ENCODE measurements at regions not wholly inside any gene's neighbourhood (a gene's known extent, or its start where the extent isn't known, plus 50 kb on each side); places are given as distances from the start of the nearest gene placed in this dataset.

- TF ChIP-seq GATA3 (IDR thresholded peaks at IDR 0.05; ENCODE audit: low read depth, low read length) (no peak), GATA2 (IDR thresholded peaks at IDR 0.05; ENCODE audit: low read depth, low read length) (no peak)
These were observed 261.7 kb downstream of the MATN1 start for GRCh38 chr1:30461640-30462039.

- TF ChIP-seq GATA2 (IDR thresholded peaks at IDR 0.05; ENCODE audit: low read depth, low read length) = no peak
- TF ChIP-seq GATA3 (IDR thresholded peaks at IDR 0.05; ENCODE audit: low read depth, low read length) = no peak
These were observed 262.7 kb downstream of the MATN1 start for GRCh38 chr1:30460661-30461060.

- TF ChIP-seq GATA3 (IDR thresholded peaks at IDR 0.05; ENCODE audit: low read depth, low read length) (no peak), GATA2 (IDR thresholded peaks at IDR 0.05; ENCODE audit: low read depth, low read length) (no peak)
These were observed 270.5 kb downstream of the MATN1 start for GRCh38 chr1:30452925-30453324.

GRCh38 chr1:30452170-30452569 is 271.2 kb downstream of the MATN1 start:
- no peak for TF ChIP-seq GATA2 (IDR thresholded peaks at IDR 0.05; ENCODE audit: low read depth, low read length)
- TF ChIP-seq GATA3 (IDR thresholded peaks at IDR 0.05; ENCODE audit: low read depth, low read length) = no peak

- TF ChIP-seq GATA2 (IDR thresholded peaks at IDR 0.05; ENCODE audit: low read depth, low read length) (no peak), GATA3 (IDR thresholded peaks at IDR 0.05; ENCODE audit: low read depth, low read length) (no peak)
These were observed 271.8 kb downstream of the MATN1 start for GRCh38 chr1:30451532-30452125.

- TF ChIP-seq GATA3 (IDR thresholded peaks at IDR 0.05; ENCODE audit: low read depth, low read length) = no peak
- no peak for TF ChIP-seq GATA2 (IDR thresholded peaks at IDR 0.05; ENCODE audit: low read depth, low read length)
These were observed 272.6 kb downstream of the MATN1 start for GRCh38 chr1:30450818-30451233.

- no peak for TF ChIP-seq GATA3 (IDR thresholded peaks at IDR 0.05; ENCODE audit: low read depth, low read length)
- no peak for TF ChIP-seq GATA2 (IDR thresholded peaks at IDR 0.05; ENCODE audit: low read depth, low read length)
These were observed 273.1 kb downstream of the MATN1 start for GRCh38 chr1:30450148-30450817.

- TF ChIP-seq GATA2 (IDR thresholded peaks at IDR 0.05; ENCODE audit: low read depth, low read length) = no peak
- TF ChIP-seq GATA3 (IDR thresholded peaks at IDR 0.05; ENCODE audit: low read depth, low read length) = no peak
These were observed 273.8 kb downstream of the MATN1 start for GRCh38 chr1:30449428-30450147.

- TF ChIP-seq GATA2 (IDR thresholded peaks at IDR 0.05; ENCODE audit: low read depth, low read length) (no peak), GATA3 (IDR thresholded peaks at IDR 0.05; ENCODE audit: low read depth, low read length) (no peak)
These were observed 274.4 kb downstream of the MATN1 start for GRCh38 chr1:30449003-30449402.

- TF ChIP-seq GATA2 (IDR thresholded peaks at IDR 0.05; ENCODE audit: low read depth, low read length) = no peak
- TF ChIP-seq GATA3 (IDR thresholded peaks at IDR 0.05; ENCODE audit: low read depth, low read length) = no peak
These were observed 275.7 kb downstream of the MATN1 start for GRCh38 chr1:30447701-30448100.

- TF ChIP-seq GATA2 (IDR thresholded peaks at IDR 0.05; ENCODE audit: low read depth, low read length) (no peak), GATA3 (IDR thresholded peaks at IDR 0.05; ENCODE audit: low read depth, low read length) (no peak)
These were observed 276.3 kb downstream of the MATN1 start for GRCh38 chr1:30447080-30447479.

- TF ChIP-seq GATA3 (IDR thresholded peaks at IDR 0.05; ENCODE audit: low read depth, low read length) (no peak), GATA2 (IDR thresholded peaks at IDR 0.05; ENCODE audit: low read depth, low read length) (no peak)
These were observed 276.9 kb downstream of the MATN1 start for GRCh38 chr1:30446508-30446907.

GRCh38 chr1:30446095-30446494 is 277.3 kb downstream of the MATN1 start:
- TF ChIP-seq GATA3 (IDR thresholded peaks at IDR 0.05; ENCODE audit: low read depth, low read length) = no peak
- TF ChIP-seq GATA2 (IDR thresholded peaks at IDR 0.05; ENCODE audit: low read depth, low read length) = no peak

- no peak for TF ChIP-seq GATA2 (IDR thresholded peaks at IDR 0.05; ENCODE audit: low read depth, low read length)
- TF ChIP-seq GATA3 (IDR thresholded peaks at IDR 0.05; ENCODE audit: low read depth, low read length) = no peak
These were observed 277.9 kb downstream of the MATN1 start for GRCh38 chr1:30445449-30445848.

- TF ChIP-seq GATA2 (IDR thresholded peaks at IDR 0.05; ENCODE audit: low read depth, low read length) (no peak), GATA3 (IDR thresholded peaks at IDR 0.05; ENCODE audit: low read depth, low read length) (no peak)
These were observed 278.5 kb downstream of the MATN1 start for GRCh38 chr1:30444850-30445249.

Data from SH-SY5Y (cell line).